Progenitor cell of endocrine pancreas (in vitro differentiated cells): ENCODE measurements at regions not wholly inside any gene's neighbourhood (a gene's known extent, or its start where the extent isn't known, plus 50 kb on each side); places are given as distances from the start of the nearest gene placed in this dataset.

Source experiments
- DNase-seq: peaks from one replicate; pipeline ENCODE4 v3.0.0; 2021; ENCODE audit warnings: low spot score; ENCODE audit not compliant: unreplicated experiment
- H3K27ac Mint-ChIP-seq: 2 replicates; pipeline ENCODE4 v1.8.0; 2021; ENCODE audit warnings: mild to moderate bottlenecking, moderate library complexity, mixed read lengths
- H3K27me3 Mint-ChIP-seq: 2 replicates; pipeline ENCODE4 v1.8.0; 2021; ENCODE audit warnings: mixed read lengths
- H3K36me3 Mint-ChIP-seq: 2 replicates; pipeline ENCODE4 v1.8.0; 2022; ENCODE audit warnings: mixed read lengths; ENCODE audit not compliant: insufficient read depth
- H3K4me1 Mint-ChIP-seq: 2 replicates; pipeline ENCODE4 v1.8.0; 2021; ENCODE audit warnings: low read depth, mixed read lengths
- H3K4me3 Mint-ChIP-seq: 2 replicates; pipeline ENCODE4 v1.8.0; 2021; ENCODE audit warnings: low read depth, mild to moderate bottlenecking, moderate library complexity, mixed read lengths
- H3K9me3 Mint-ChIP-seq: 2 replicates; pipeline ENCODE4 v1.8.0; 2021; ENCODE audit warnings: low read depth, mixed read lengths
- TF ChIP-seq, protein P1 (sequence below): fragments of 200-600 bp; sonication (generic); IDR thresholded peaks from one replicate; pipeline ENCODE4 v1.5.0; 2021; ENCODE audit warnings: antibody characterized with exemption, mild to moderate bottlenecking; ENCODE audit not compliant: unreplicated experiment

DNA sequence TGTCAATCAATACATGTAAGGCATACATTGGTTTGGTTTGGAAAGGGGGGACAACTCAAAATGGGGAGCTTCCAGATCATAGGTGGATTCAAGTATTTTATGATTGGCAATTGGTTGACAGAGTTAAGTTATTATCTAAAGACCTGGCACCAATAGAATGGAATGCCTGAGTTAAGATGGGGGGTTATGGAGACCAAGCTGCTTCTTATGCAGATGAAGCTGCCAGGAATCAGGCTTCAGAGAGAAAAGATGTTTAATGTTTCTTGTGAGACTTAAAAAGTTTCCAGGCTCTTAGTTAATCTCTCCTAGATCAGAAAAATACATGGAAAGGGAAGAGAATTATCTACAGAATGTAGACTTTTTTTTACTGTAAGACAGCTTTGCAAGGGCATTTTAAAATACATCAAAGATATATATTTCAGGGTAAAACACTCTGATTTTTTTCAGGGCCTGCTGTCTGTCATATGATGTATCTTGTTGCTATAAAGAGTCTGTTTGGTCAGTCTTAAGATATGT lies 1343.2 kb upstream of the LRRTM1 start:
- peaks cover 13% of the 10 kb centered on the region for H3K9me3 Mint-ChIP-seq
- H3K27me3 Mint-ChIP-seq, result no peaks in the 10 kb centered on the region
- H3K36me3 Mint-ChIP-seq, result no peaks in the 10 kb centered on the region
- TF ChIP-seq, protein P1, sequence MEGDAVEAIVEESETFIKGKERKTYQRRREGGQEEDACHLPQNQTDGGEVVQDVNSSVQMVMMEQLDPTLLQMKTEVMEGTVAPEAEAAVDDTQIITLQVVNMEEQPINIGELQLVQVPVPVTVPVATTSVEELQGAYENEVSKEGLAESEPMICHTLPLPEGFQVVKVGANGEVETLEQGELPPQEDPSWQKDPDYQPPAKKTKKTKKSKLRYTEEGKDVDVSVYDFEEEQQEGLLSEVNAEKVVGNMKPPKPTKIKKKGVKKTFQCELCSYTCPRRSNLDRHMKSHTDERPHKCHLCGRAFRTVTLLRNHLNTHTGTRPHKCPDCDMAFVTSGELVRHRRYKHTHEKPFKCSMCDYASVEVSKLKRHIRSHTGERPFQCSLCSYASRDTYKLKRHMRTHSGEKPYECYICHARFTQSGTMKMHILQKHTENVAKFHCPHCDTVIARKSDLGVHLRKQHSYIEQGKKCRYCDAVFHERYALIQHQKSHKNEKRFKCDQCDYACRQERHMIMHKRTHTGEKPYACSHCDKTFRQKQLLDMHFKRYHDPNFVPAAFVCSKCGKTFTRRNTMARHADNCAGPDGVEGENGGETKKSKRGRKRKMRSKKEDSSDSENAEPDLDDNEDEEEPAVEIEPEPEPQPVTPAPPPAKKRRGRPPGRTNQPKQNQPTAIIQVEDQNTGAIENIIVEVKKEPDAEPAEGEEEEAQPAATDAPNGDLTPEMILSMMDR, result no peak
- H3K4me1 Mint-ChIP-seq, result no peaks in the 10 kb centered on the region
- H3K4me3 Mint-ChIP-seq, result no peak overlapping the region
- no peak overlapping the region for H3K27ac Mint-ChIP-seq
- DNase-seq, result no peak

DNA sequence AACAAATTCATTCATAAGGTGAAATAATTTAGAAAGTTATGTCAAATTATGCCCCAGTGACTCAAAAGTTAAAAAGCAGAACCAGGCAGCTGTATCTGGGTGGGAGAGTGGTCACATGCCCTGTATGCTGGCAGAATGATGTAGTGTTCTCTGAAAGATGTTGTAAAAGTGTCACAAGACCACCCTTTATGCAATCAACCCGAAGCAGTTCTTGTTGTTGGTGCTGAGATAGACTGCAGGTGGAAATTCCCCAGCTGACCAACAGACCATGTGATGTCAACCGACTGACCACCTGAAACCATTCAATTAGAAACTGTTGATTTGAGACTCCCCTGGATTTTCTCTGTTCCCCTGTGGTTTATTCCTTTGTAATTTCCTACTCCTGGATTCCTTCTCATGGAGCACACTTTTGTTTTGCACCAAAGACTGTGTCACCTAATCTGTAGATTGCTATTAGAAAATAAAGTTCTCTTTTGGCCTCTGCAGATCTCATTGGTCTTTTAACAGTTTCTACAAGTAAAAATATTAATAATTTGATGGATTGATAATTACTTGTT lies 1341.3 kb upstream of the LRRTM1 start:
- DNase-seq, result no peak
- H3K4me1 Mint-ChIP-seq, result no peaks in the 10 kb centered on the region
- peaks cover 12% of the 10 kb centered on the region for H3K9me3 Mint-ChIP-seq
- no peaks in the 10 kb centered on the region for H3K27me3 Mint-ChIP-seq
- TF ChIP-seq, protein P1, result no peak
- no peaks in the 10 kb centered on the region for H3K36me3 Mint-ChIP-seq
- no peak overlapping the region for H3K27ac Mint-ChIP-seq
- H3K4me3 Mint-ChIP-seq, result no peak overlapping the region

DNA sequence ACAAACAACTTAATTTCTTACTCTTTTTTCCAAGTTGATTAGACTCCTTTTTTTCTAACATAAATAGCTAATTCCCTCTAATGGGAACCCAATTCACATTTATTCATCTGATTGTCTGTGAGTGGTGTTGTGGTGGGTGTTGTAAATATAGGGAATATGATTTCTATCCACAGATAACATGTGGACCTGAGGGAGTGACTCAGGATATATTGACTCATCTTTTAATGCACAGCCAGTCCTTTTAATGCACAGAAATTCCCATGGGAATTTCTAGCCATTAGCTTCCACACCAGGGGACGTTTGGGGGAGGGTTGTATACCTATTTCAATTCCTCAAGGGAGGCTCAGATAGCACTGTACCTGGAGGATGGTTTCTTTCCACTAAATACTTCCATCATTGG lies 1339.6 kb upstream of the LRRTM1 start:
- TF ChIP-seq, protein P1, result no peak
- Mint-ChIP-seq H3K27me3 (no peaks in the 10 kb centered on the region), H3K27ac (no peak overlapping the region), H3K9me3 (peaks cover 15% of the 10 kb centered on the region), H3K4me3 (no peak overlapping the region), H3K4me1 (no peaks in the 10 kb centered on the region), H3K36me3 (no peaks in the 10 kb centered on the region)
- DNase-seq, result no peak

DNA sequence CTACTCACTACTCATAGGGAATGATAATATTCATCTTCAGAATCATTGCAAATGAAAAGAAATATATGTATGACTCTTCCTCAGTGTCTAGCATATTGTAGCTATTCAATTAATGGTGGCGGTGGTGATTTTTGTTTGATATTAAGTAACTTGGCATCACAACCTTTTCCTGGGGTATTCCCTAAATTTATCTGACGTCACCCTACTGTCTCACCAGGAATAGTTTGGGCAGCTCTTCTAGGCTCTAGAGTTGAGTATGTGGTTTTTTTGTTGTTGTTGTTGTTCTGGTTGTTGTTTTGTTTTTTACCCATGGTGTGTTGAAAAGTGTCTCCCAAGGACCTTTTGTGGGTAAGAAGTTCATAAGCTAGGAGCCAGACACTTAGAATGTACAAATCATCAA lies 1320.3 kb upstream of the LRRTM1 start:
- no peak for DNase-seq
- Mint-ChIP-seq H3K27me3 (no peaks in the 10 kb centered on the region), H3K4me1 (no peaks in the 10 kb centered on the region), H3K36me3 (no peaks in the 10 kb centered on the region), H3K9me3 (peaks cover 7% of the 10 kb centered on the region), H3K4me3 (no peak overlapping the region), H3K27ac (no peak overlapping the region)
- TF ChIP-seq, protein P1, result no peak

DNA sequence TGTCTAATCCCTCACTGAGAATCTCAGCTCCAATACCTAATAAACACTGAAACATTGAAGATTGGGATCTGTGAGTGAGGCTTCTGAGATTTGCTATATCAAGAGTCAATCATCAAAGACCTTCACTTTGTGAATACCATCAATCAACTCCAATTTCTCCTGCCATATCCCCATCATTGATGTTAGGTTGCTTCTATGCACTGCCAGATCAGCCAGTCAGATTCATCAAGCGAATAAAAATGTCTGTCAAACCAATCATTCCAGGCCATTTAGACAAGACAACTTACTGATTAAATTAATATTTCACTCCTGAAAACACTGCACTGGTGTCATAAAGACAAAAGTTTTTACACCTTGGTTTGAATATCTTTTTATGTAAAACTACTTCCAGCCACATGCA lies 1295.5 kb upstream of the LRRTM1 start:
- H3K36me3 Mint-ChIP-seq, result no peaks in the 10 kb centered on the region
- no peak overlapping the region for H3K27ac Mint-ChIP-seq
- TF ChIP-seq, protein P1, result no peak
- H3K27me3 Mint-ChIP-seq, result no peaks in the 10 kb centered on the region
- H3K4me1 Mint-ChIP-seq, result peaks cover 2% of the 10 kb centered on the region
- no peak overlapping the region for H3K4me3 Mint-ChIP-seq
- no peak for DNase-seq
- peaks cover 3% of the 10 kb centered on the region for H3K9me3 Mint-ChIP-seq
